ENCODE measurements at regions not wholly inside any gene's neighbourhood (a gene's known extent, or its start where the extent isn't known, plus 50 kb on each side); places are given as distances from the start of the nearest gene placed in this dataset.

- Histone ChIP-seq H3K4me3 (ENCODE audit: low read depth, low read length) (no peak overlapping the region), H3K36me3 (ENCODE audit: control insufficient read depth, insufficient read depth, low read length) (no peaks in the 10 kb centered on the region), H3K27me3 (ENCODE audit: control insufficient read depth, insufficient read depth, low read length) (no peaks in the 10 kb centered on the region)
- TF ChIP-seq CTCF (IDR thresholded peaks at IDR 0.05; ENCODE audit: insufficient read depth, low read length, poor library complexity, severe bottlenecking): no peak
- no peak for DNase-seq (ENCODE audit: low read depth)
These were observed 1072.9 kb upstream of the SLIT2 start for GRCh38 chr4:19178835-19179234.

- Histone ChIP-seq H3K27me3 (ENCODE audit: control insufficient read depth, insufficient read depth, low read length) (no peaks in the 10 kb centered on the region), H3K4me3 (ENCODE audit: low read depth, low read length) (no peak overlapping the region), H3K36me3 (ENCODE audit: control insufficient read depth, insufficient read depth, low read length) (no peaks in the 10 kb centered on the region)
- no peak for DNase-seq (ENCODE audit: low read depth)
- TF ChIP-seq CTCF (IDR thresholded peaks at IDR 0.05; ENCODE audit: insufficient read depth, low read length, poor library complexity, severe bottlenecking): no peak
These were observed 1074.1 kb upstream of the SLIT2 start for GRCh38 chr4:19177616-19178015.

- Histone ChIP-seq H3K36me3 (ENCODE audit: control insufficient read depth, insufficient read depth, low read length) (no peaks in the 10 kb centered on the region), H3K27me3 (ENCODE audit: control insufficient read depth, insufficient read depth, low read length) (no peaks in the 10 kb centered on the region), H3K4me3 (ENCODE audit: low read depth, low read length) (no peak overlapping the region)
- no peak for DNase-seq (ENCODE audit: low read depth)
- TF ChIP-seq CTCF (IDR thresholded peaks at IDR 0.05; ENCODE audit: insufficient read depth, low read length, poor library complexity, severe bottlenecking): no peak
These were observed 1079.9 kb upstream of the SLIT2 start for GRCh38 chr4:19171832-19172231.

GRCh38 chr4:19167311-19167710 is 1084.4 kb upstream of the SLIT2 start:
- no peak for DNase-seq (ENCODE audit: low read depth)

GRCh38 chr4:19164334-19164733 is 1087.4 kb upstream of the SLIT2 start:
- H3K36me3 ChIP-seq (ENCODE audit: control insufficient read depth, insufficient read depth, low read length): no peaks in the 10 kb centered on the region
- H3K27me3 ChIP-seq (ENCODE audit: control insufficient read depth, insufficient read depth, low read length): no peaks in the 10 kb centered on the region
- no peak for TF ChIP-seq CTCF (IDR thresholded peaks at IDR 0.05; ENCODE audit: insufficient read depth, low read length, poor library complexity, severe bottlenecking)
- DNase-seq (ENCODE audit: low read depth): no peak
- H3K4me3 ChIP-seq (ENCODE audit: low read depth, low read length): no peak overlapping the region

More at GRCh38 chr4:19167311-19167710, 1084.4 kb upstream of the SLIT2 start:
- H3K4me3 ChIP-seq (ENCODE audit: low read depth, low read length): no peak overlapping the region
- TF ChIP-seq CTCF (IDR thresholded peaks at IDR 0.05; ENCODE audit: insufficient read depth, low read length, poor library complexity, severe bottlenecking): no peak
- H3K27me3 ChIP-seq (ENCODE audit: control insufficient read depth, insufficient read depth, low read length): no peaks in the 10 kb centered on the region
- no peaks in the 10 kb centered on the region for H3K36me3 ChIP-seq (ENCODE audit: control insufficient read depth, insufficient read depth, low read length)

GRCh38 chr4:19159874-19160273 is 1091.8 kb upstream of the SLIT2 start:
- no peak for TF ChIP-seq CTCF (IDR thresholded peaks at IDR 0.05; ENCODE audit: insufficient read depth, low read length, poor library complexity, severe bottlenecking)
- H3K36me3 ChIP-seq (ENCODE audit: control insufficient read depth, insufficient read depth, low read length): no peaks in the 10 kb centered on the region

More at GRCh38 chr4:19159874-19160273, 1091.8 kb upstream of the SLIT2 start:
- Histone ChIP-seq H3K27me3 (ENCODE audit: control insufficient read depth, insufficient read depth, low read length) (no peaks in the 10 kb centered on the region), H3K4me3 (ENCODE audit: low read depth, low read length) (no peak overlapping the region)
- DNase-seq (ENCODE audit: low read depth): no peak
